Nephron progenitor cell (in vitro differentiated cells): ENCODE measurements at regions not wholly inside any gene's neighbourhood (a gene's known extent, or its start where the extent isn't known, plus 50 kb on each side); places are given as distances from the start of the nearest gene placed in this dataset.

ENCODE experiments used
- DNase-seq: peaks from one replicate; pipeline ENCODE4 v3.0.0; 2021
- H3K27ac Mint-ChIP-seq: 2 replicates; pipeline ENCODE4 v1.8.0; 2021; ENCODE audit warnings: mild to moderate bottlenecking, moderate library complexity, mixed read lengths
- H3K27me3 Mint-ChIP-seq: 2 replicates; pipeline ENCODE4 v1.8.0; 2021; ENCODE audit warnings: mild to moderate bottlenecking, low read depth, mixed read lengths; ENCODE audit not compliant: poor library complexity
- H3K36me3 Mint-ChIP-seq: 2 replicates; pipeline ENCODE4 v1.8.0; 2021; ENCODE audit warnings: low read depth, mixed read lengths
- H3K4me1 Mint-ChIP-seq: 2 replicates; pipeline ENCODE4 v1.8.0; 2021; ENCODE audit warnings: mixed read lengths
- H3K4me3 Mint-ChIP-seq: 2 replicates; pipeline ENCODE4 v1.8.0; 2021; ENCODE audit warnings: mild to moderate bottlenecking, moderate library complexity, mixed read lengths
- H3K9me3 Mint-ChIP-seq: 2 replicates; pipeline ENCODE4 v1.8.0; 2021; ENCODE audit warnings: mild to moderate bottlenecking, moderate library complexity, mixed read lengths
- TF ChIP-seq, protein P1 (sequence below): fragments of 200-600 bp; sonication (generic); IDR thresholded peaks from 2 replicates; pipeline ENCODE4 v1.5.0; 2021; ENCODE audit warnings: antibody characterized with exemption

DNA sequence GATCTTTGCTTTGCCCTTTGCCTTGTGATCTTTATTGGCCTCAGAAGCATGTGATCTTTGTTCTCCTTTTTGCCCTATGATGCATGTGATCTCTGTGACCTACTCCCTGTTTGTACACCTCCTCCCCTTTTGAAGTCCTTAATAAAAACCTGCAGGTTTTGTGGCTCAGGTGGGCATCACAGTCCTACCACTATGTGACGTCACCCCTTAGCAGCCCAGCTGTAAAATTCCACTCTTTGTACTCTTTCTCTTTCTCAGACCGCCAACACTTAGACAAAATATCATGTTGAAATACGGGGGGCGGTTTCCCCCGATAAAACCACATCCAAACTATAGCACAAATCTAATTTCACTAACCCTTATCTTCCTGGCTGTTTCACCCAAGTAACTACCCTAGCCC, 76.7 kb upstream of the RAPGEF4 start:
- Mint-ChIP-seq H3K27ac (no peak overlapping the region), H3K9me3 (peaks cover 43% of the 10 kb centered on the region), H3K4me1 (peaks cover 12% of the 10 kb centered on the region), H3K27me3 (no peaks in the 10 kb centered on the region), H3K36me3 (peaks cover 16% of the 10 kb centered on the region), H3K4me3 (no peak overlapping the region)
- TF ChIP-seq, protein P1, sequence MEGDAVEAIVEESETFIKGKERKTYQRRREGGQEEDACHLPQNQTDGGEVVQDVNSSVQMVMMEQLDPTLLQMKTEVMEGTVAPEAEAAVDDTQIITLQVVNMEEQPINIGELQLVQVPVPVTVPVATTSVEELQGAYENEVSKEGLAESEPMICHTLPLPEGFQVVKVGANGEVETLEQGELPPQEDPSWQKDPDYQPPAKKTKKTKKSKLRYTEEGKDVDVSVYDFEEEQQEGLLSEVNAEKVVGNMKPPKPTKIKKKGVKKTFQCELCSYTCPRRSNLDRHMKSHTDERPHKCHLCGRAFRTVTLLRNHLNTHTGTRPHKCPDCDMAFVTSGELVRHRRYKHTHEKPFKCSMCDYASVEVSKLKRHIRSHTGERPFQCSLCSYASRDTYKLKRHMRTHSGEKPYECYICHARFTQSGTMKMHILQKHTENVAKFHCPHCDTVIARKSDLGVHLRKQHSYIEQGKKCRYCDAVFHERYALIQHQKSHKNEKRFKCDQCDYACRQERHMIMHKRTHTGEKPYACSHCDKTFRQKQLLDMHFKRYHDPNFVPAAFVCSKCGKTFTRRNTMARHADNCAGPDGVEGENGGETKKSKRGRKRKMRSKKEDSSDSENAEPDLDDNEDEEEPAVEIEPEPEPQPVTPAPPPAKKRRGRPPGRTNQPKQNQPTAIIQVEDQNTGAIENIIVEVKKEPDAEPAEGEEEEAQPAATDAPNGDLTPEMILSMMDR = no peak
- no peak for DNase-seq

DNA sequence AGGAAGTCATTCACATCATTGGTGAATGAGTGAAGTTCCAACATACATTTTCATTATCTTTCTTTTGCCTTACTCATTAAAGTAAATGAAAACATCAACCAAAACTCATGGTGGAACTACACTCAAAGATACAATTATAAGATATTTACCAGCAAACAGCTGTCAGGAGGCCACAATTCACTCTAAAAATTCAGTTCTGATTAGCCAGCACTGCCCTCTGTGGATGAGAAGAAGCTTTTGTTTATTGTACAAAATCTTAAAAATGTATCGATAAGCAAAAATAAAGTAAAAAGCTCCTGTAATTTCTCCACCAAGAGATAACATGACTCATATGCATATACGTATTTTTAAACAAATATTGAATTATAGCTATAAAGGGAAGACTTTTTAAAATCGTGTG, 73.5 kb upstream of the RAPGEF4 start:
- Mint-ChIP-seq H3K27ac (no peak overlapping the region), H3K36me3 (peaks cover 21% of the 10 kb centered on the region), H3K4me3 (no peak overlapping the region), H3K4me1 (peaks cover 12% of the 10 kb centered on the region), H3K27me3 (peaks cover 5% of the 10 kb centered on the region), H3K9me3 (peaks cover 38% of the 10 kb centered on the region)
- TF ChIP-seq, protein P1 = no peak
- DNase-seq = no peak

DNA sequence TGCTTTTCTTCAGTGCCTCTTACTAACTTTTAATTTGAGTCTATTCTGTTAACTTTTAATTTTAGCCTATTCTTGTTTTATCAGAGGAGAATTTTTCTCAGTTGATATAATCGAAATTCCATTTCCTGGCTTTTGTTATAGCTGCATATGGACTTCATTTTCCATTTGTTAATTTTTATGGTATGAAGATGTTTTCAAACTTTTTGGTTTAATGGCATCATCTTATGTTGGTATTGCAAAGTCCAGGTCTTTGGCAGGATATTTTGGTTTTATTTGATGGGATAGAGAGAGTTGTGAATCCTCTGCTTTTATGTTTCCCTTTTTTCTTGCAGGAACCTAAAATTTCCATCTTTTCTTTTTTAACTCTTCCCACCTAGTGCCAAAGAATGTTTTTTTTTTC, 70.9 kb upstream of the RAPGEF4 start:
- Mint-ChIP-seq H3K4me3 (no peak overlapping the region), H3K27ac (no peak overlapping the region), H3K9me3 (peaks cover 14% of the 10 kb centered on the region), H3K27me3 (peaks cover 5% of the 10 kb centered on the region), H3K36me3 (peaks cover 7% of the 10 kb centered on the region), H3K4me1 (peaks cover 12% of the 10 kb centered on the region)
- DNase-seq = no peak
- TF ChIP-seq, protein P1 = no peak

DNA sequence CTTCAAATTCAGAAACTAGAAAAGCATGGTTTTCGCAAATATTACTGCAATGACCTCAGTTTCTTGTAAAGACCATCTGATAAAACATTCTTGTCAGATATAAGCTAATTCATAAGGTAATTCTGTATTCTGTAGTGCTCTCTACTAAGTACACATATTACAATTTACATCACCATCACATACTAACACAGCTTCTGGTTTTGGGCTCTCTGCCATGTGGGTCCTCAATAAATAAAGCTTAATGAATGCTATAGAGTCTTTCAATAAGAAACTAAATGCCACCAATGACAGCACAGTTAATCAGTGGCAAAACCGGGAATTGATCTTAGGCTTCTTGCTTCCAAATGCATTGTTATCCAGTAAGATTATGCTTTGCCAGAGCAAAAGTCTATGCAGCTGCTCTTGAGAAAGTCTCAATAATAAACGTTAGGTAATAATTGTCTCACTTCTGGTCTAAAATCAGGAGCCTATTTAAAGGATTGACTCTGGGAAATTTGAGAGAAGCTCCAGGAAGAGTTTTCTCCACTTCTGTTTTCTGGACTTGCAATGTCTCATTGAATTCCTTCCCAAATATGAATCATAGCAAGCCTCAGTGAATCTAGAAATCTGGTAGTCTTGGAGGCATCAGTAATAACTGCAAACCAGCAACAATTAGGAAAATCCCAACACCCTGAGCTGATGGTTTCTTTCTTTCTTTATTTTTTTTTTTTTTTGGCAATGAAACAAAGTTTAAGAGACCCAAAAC, 67.9 kb upstream of the RAPGEF4 start:
- peaks cover 5% of the 10 kb centered on the region for H3K36me3 Mint-ChIP-seq
- H3K4me3 Mint-ChIP-seq = no peak overlapping the region
- no peaks in the 10 kb centered on the region for H3K9me3 Mint-ChIP-seq
- TF ChIP-seq, protein P1 = no peak
- H3K4me1 Mint-ChIP-seq = peaks cover 11% of the 10 kb centered on the region
- no peak overlapping the region for H3K27ac Mint-ChIP-seq
- peaks cover 5% of the 10 kb centered on the region for H3K27me3 Mint-ChIP-seq
- DNase-seq = no peak

DNA sequence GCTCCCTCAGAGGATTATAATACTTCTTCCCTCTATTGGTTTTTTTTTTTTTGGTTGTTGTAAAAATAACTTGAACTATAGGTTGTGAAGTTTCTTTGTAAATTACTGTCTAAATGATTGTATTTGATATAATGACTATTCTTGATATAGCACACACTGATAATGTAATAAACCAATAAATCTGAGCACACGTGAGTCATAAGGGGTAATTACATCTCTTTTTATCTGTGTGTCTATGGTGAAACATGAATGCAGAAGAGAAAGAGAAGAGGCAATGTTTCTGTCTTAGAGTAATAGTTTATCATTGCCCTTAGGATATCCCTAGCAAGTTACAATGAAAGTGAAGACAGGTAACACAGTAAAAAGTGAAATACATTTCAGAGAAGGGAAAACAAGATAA, 64.1 kb upstream of the RAPGEF4 start:
- DNase-seq = no peak
- Mint-ChIP-seq H3K27me3 (no peaks in the 10 kb centered on the region), H3K4me3 (no peak overlapping the region), H3K27ac (no peak overlapping the region), H3K4me1 (no peaks in the 10 kb centered on the region), H3K9me3 (peaks cover 16% of the 10 kb centered on the region), H3K36me3 (peaks cover 17% of the 10 kb centered on the region)
- TF ChIP-seq, protein P1 = no peak

DNA sequence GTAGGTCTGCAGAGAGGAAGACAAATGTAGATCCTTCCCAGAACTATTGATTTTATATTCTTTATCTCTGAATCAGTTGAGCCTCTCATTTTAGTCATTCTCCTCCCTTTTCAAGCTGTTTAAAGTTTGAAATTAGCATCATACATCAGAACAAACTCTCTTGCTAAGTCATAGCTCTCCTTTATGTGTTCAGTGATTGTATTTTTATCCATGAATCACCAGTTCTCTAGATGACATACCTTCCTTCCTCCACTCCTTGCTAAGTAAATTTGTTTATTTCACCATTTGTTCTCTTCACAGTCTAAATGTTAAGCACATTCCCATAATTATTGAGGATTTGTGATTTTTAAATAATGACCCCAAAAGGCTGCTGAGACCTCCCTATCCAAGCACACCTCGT, 63.5 kb upstream of the RAPGEF4 start:
- no peak overlapping the region for H3K4me3 Mint-ChIP-seq

More for the DNA sequence above, 63.5 kb upstream of the RAPGEF4 start:
- no peak overlapping the region for H3K27ac Mint-ChIP-seq
- H3K27me3 Mint-ChIP-seq = no peaks in the 10 kb centered on the region
- H3K4me1 Mint-ChIP-seq = no peaks in the 10 kb centered on the region
- TF ChIP-seq, protein P1 = no peak
- H3K9me3 Mint-ChIP-seq = peaks cover 16% of the 10 kb centered on the region
- DNase-seq = no peak
- peaks cover 19% of the 10 kb centered on the region for H3K36me3 Mint-ChIP-seq
